HepG2 (cell line): ENCODE measurements at regions not wholly inside any gene's neighbourhood (a gene's known extent, or its start where the extent isn't known, plus 50 kb on each side); places are given as distances from the start of the nearest gene placed in this dataset.

Source experiments
- ATAC-seq: fragments of 200-7000 bp; cut with Tn5 transposase; 3 replicates; pipeline ENCODE4 v1.9.1; 2020; ENCODE audit warnings: mild to moderate bottlenecking, moderate library complexity
- BruUV-seq: library from RNA; stranded (reverse); fragments of 400-500 nt; replicated peaks from 2 replicates; lab custom pipeline; 2021; lab: Mats Ljungman, UMichigan
- CTCF ChIA-PET: fragments of 300-600 bp; formaldehyde crosslinking; extraction: SDS; loops from one replicate; lab custom pipeline; 2021; ENCODE audit warnings: low total read pairs, inconsistent platforms, low intra/inter-chr PET ratio; lab: Yijun Ruan, JAX
- POLR2A ChIA-PET: fragments of 350-600 bp; sonication (Branson Sonifier 250); formaldehyde crosslinking; loops from one replicate; lab custom pipeline; 2020; ENCODE audit warnings: antibody characterized with exemption, inconsistent platforms; lab: Yijun Ruan, JAX
- DNase-seq: peaks from one replicate; pipeline ENCODE4 v3.0.0-alpha.2; 2015; ENCODE audit warnings: low spot score
- FAIRE-seq: peaks from 3 replicates; lab custom pipeline; 2011; peaks lifted over from hg19 to GRCh38; lab: Jason Lieb, UNC
- H2AFZ ChIP-seq: one replicate; pipeline ENCODE4 v1.6.1; 2011; ENCODE audit warnings: low read length, inconsistent platforms
- H3K27ac ChIP-seq: fragments of 300-600 bp; 3 replicates; pipeline ENCODE4 v1.8.0; 2011; ENCODE audit warnings: mixed run types, mild to moderate bottlenecking, mixed read lengths, low read length, inconsistent platforms; ENCODE audit not compliant: insufficient read depth; ENCODE audit errors: extremely low read length
- H3K27me3 ChIP-seq, 2 experiments: fragments of 200-600 bp in 1 of 2; 2 replicates in 1 of 2; 3 replicates in 1 of 2; pipeline versions ENCODE4 v1.6.0 to v1.8.0; 2011; ENCODE audit warnings: low read length in 2 of 2, mild to moderate bottlenecking in 2 of 2, moderate library complexity in 2 of 2, inconsistent platforms in 1 of 2; ENCODE audit not compliant: insufficient read depth in 2 of 2, control insufficient read depth in 1 of 2
- H3K36me3 ChIP-seq, 2 experiments: fragments of 200-600 bp in 1 of 2; replicated peaks in 1 of 2; 2 replicates in 1 of 2; 3 replicates in 1 of 2; pipeline versions ENCODE4 v1.5.1 to v1.8.0; 2011; ENCODE audit warnings: low read length in 2 of 2, inconsistent platforms in 1 of 2; ENCODE audit not compliant: insufficient read depth in 2 of 2, control insufficient read depth in 1 of 2
- H3K4me1 ChIP-seq: 2 replicates; pipeline ENCODE4 v1.5.1; 2012; ENCODE audit warnings: low read length, inconsistent platforms; ENCODE audit not compliant: insufficient read depth
- H3K4me2 ChIP-seq: 2 replicates; pipeline ENCODE4 v1.6.0; 2011; ENCODE audit warnings: low read depth, low read length, inconsistent platforms
- H3K4me3 ChIP-seq, 3 experiments: fragments of 200-600 bp in 1 of 3; sonication (generic), shearing (Covaris generic) in 1 of 3; replicated peaks in 1 of 3; 2 replicates each; pipeline ENCODE4 v1.5.1; 2011 to 2016; ENCODE audit warnings: low read length in 3 of 3, inconsistent platforms in 2 of 3, low read depth in 2 of 3, mild to moderate bottlenecking in 2 of 3, control low read depth in 1 of 3, mixed read lengths in 1 of 3; ENCODE audit not compliant: insufficient read depth in 1 of 3
- H3K79me2 ChIP-seq: one replicate; pipeline ENCODE4 v1.6.1; 2011; ENCODE audit warnings: low read length, inconsistent platforms; ENCODE audit not compliant: insufficient read depth
- H3K9ac ChIP-seq: 2 replicates; pipeline ENCODE4 v1.6.0; 2011; ENCODE audit warnings: mild to moderate bottlenecking, low read depth, low read length, inconsistent platforms; ENCODE audit not compliant: insufficient read depth
- H3K9me3 ChIP-seq: 2 replicates; pipeline ENCODE4 v1.5.1; 2012; ENCODE audit warnings: mild to moderate bottlenecking, low read length
- H4K20me1 ChIP-seq: 2 replicates; pipeline ENCODE4 v1.6.0; 2011; ENCODE audit warnings: inconsistent platforms, mild to moderate bottlenecking, low read length, moderate library complexity; ENCODE audit not compliant: insufficient read depth
- ATF7 ChIP-seq, 2 experiments: fragments of 450-650 bp in 1 of 2; sonication (generic) in 1 of 2; formaldehyde crosslinking in 1 of 2; IDR thresholded peaks; 2 replicates each; pipeline versions ENCODE4 v1.4.0 to v1.6.1; 2016 to 2020; ENCODE audit warnings: antibody characterized with exemption in 1 of 2, mild to moderate bottlenecking in 1 of 2, missing genetic modification reagents in 1 of 2
- CAMTA2 ChIP-seq: sonication (generic); formaldehyde crosslinking; IDR thresholded peaks from 2 replicates; pipeline ENCODE4 v1.4.0; 2020; ENCODE audit warnings: mild to moderate bottlenecking, missing genetic modification reagents, borderline replicate concordance
- DMAP1 ChIP-seq: IDR thresholded peaks from 2 replicates; pipeline ENCODE4 v1.6.1; 2016
- EEA1 ChIP-seq: sonication (generic); formaldehyde crosslinking; IDR thresholded peaks from 2 replicates; pipeline ENCODE4 v1.5.1; 2020; ENCODE audit warnings: mild to moderate bottlenecking, missing genetic modification reagents, borderline replicate concordance
- MEF2D ChIP-seq: sonication (generic); formaldehyde crosslinking; IDR thresholded peaks from 2 replicates; pipeline ENCODE4 v1.5.1; 2020; ENCODE audit warnings: mild to moderate bottlenecking, missing genetic modification reagents
- ZFP36L2 ChIP-seq: sonication (generic); formaldehyde crosslinking; IDR thresholded peaks from 2 replicates; pipeline ENCODE4 v1.4.0; 2020; ENCODE audit warnings: missing genetic modification reagents
- ZNF337 ChIP-seq: sonication (generic); formaldehyde crosslinking; IDR thresholded peaks from 2 replicates; pipeline ENCODE4 v1.5.1; 2020; ENCODE audit warnings: missing genetic modification reagents, low read depth, mild to moderate bottlenecking, borderline replicate concordance
- ZNF644 ChIP-seq: IDR thresholded peaks from 2 replicates; pipeline ENCODE4 v1.6.1; 2016; ENCODE audit warnings: low read depth
- WGBS: methylation state at CpG from one replicate; pipeline ENCODE4 v1.1.6; 2017; ENCODE audit warnings: low lambda C conversion rate; 5-methylcytosine and 5-hydroxymethylcytosine counted together
- in situ Hi-C: cut with HindIII; loops from 2 replicates; pipeline ENCODE4 v1.10.0; 2017; ENCODE audit warnings: low pct_unique_long_range_greater_than_20kb; ENCODE audit not compliant: extremely low pct_ligation_motif_present
- intact Hi-C: fragments of 100-400 bp; cut with micrococcal nuclease; formaldehyde crosslinking; loops from one replicate; pipeline ENCODE4 v1.10.0; 2022; ENCODE audit not compliant: unreplicated experiment
- TF ChIP-seq, protein P1 (sequence below): sonication (generic); formaldehyde crosslinking; IDR thresholded peaks from 2 replicates; pipeline ENCODE4 v1.4.0; 2020; ENCODE audit warnings: mild to moderate bottlenecking, missing genetic modification reagents
- TF ChIP-seq, protein P2 (sequence below): IDR thresholded peaks from 2 replicates; pipeline ENCODE4 v1.6.1; 2018; ENCODE audit warnings: missing genetic modification reagents, mild to moderate bottlenecking, missing compliant biosample characterization
- TF ChIP-seq, protein P3 (sequence below): sonication (generic); formaldehyde crosslinking; IDR thresholded peaks from 2 replicates; pipeline ENCODE4 v1.5.0; 2020; ENCODE audit warnings: missing genetic modification reagents
- TF ChIP-seq, protein P4 (sequence below): sonication (generic); formaldehyde crosslinking; IDR thresholded peaks from 2 replicates; pipeline ENCODE4 v1.5.0; 2020; ENCODE audit warnings: missing genetic modification reagents, mild to moderate bottlenecking, borderline replicate concordance
- TF ChIP-seq, protein P5 (sequence below): IDR thresholded peaks from 2 replicates; pipeline ENCODE4 v1.6.1; 2016; ENCODE audit warnings: mild to moderate bottlenecking
- TF ChIP-seq, protein P6 (sequence below): conservative IDR thresholded peaks from 2 replicates; pipeline ENCODE4 v1.6.1; 2018; ENCODE audit warnings: missing genetic modification reagents

DNA sequence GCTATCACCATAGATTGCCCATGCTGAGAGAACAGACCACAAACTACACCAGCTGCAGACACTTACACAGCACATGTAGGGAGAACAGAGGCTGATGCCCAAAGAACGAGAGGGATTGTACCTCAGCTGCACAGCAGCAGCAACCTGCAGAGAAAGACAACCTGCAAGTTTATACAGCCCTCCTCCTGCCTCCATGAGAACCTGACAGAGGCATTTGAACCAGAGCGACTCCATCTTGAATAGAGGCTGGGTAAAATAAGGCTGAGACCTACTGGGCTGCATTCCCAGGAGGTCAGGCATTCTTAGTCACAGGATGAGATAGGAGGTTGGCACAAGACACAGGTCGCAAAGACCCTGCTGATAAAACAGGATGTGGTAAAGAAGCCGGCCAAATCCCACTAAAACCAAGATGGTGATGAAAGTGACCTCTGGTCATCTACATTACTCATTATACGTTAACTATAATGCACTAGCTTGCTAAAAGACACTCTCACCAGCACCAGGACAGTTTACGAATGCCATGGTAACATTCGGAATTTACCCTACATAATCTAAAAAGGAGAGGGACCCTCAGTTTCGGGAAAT, 262.4 kb upstream of the HMGA2 start:
- Histone ChIP-seq H3K79me2 (no peaks in the 10 kb centered on the region), H2AFZ (no peak overlapping the region), H4K20me1 (no peaks in the 10 kb centered on the region), H3K4me1 (0 out of 2 replicates have a peak, but pooled peaks cover 5% of the 10 kb centered on the region), H3K4me3 (no peak overlapping the region), H3K9me3 (no peaks in the 10 kb centered on the region), H3K27ac (no peak overlapping the region), H3K9ac (no peak overlapping the region), H3K4me2 (no peak overlapping the region), H3K27me3 (peaks cover 0 to 16% of the 10 kb centered on the region in 2 experiments; a peak in 2 of 5 replicates), H3K36me3 (no peaks in the 10 kb centered on the region)
- DNase-seq (no peak), FAIRE-seq (no peak), ATAC-seq (no peak)
- POLR2A ChIA-PET, result no interaction called here
- intact Hi-C loops, result no loop called here
- in situ Hi-C loops, result no loop called here
- CTCF ChIA-PET, result no interaction called here
- TF ChIP-seq ZNF644 (CRISPR knock-in tag) (no peak), ZFP36L2 (CRISPR knock-in tag) (no peak), ATF7 (IDR thresholded peaks at IDR 0.05) (no peak), ATF7 (CRISPR knock-in tag; IDR thresholded peaks at IDR 0.05) (no peak), ZNF337 (CRISPR knock-in tag) (no peak), DMAP1 (CRISPR knock-in tag) (no peak), MEF2D (CRISPR knock-in tag) (no peak), CAMTA2 (CRISPR knock-in tag) (no peak), EEA1 (CRISPR knock-in tag) (no peak)
- TF ChIP-seq, protein P1, sequence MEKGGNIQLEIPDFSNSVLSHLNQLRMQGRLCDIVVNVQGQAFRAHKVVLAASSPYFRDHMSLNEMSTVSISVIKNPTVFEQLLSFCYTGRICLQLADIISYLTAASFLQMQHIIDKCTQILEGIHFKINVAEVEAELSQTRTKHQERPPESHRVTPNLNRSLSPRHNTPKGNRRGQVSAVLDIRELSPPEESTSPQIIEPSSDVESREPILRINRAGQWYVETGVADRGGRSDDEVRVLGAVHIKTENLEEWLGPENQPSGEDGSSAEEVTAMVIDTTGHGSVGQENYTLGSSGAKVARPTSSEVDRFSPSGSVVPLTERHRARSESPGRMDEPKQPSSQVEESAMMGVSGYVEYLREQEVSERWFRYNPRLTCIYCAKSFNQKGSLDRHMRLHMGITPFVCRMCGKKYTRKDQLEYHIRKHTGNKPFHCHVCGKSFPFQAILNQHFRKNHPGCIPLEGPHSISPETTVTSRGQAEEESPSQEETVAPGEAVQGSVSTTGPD, result no peak
- TF ChIP-seq, protein P2, sequence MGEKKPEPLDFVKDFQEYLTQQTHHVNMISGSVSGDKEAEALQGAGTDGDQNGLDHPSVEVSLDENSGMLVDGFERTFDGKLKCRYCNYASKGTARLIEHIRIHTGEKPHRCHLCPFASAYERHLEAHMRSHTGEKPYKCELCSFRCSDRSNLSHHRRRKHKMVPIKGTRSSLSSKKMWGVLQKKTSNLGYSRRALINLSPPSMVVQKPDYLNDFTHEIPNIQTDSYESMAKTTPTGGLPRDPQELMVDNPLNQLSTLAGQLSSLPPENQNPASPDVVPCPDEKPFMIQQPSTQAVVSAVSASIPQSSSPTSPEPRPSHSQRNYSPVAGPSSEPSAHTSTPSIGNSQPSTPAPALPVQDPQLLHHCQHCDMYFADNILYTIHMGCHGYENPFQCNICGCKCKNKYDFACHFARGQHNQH, result no peak
- TF ChIP-seq, protein P3, sequence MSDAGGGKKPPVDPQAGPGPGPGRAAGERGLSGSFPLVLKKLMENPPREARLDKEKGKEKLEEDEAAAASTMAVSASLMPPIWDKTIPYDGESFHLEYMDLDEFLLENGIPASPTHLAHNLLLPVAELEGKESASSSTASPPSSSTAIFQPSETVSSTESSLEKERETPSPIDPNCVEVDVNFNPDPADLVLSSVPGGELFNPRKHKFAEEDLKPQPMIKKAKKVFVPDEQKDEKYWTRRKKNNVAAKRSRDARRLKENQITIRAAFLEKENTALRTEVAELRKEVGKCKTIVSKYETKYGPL (CRISPR knock-in tag), result no peak
- TF ChIP-seq, protein P4, sequence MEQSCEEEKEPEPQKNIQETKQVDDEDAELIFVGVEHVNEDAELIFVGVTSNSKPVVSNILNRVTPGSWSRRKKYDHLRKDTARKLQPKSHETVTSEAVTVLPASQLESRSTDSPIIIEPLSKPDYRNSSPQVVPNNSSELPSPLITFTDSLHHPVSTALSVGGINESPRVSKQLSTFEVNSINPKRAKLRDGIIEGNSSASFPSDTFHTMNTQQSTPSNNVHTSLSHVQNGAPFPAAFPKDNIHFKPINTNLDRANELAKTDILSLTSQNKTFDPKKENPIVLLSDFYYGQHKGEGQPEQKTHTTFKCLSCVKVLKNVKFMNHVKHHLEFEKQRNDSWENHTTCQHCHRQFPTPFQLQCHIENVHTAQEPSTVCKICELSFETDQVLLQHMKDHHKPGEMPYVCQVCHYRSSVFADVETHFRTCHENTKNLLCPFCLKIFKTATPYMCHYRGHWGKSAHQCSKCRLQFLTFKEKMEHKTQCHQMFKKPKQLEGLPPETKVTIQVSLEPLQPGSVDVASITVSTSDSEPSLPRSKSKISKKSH, result no peak
- TF ChIP-seq, protein P5, sequence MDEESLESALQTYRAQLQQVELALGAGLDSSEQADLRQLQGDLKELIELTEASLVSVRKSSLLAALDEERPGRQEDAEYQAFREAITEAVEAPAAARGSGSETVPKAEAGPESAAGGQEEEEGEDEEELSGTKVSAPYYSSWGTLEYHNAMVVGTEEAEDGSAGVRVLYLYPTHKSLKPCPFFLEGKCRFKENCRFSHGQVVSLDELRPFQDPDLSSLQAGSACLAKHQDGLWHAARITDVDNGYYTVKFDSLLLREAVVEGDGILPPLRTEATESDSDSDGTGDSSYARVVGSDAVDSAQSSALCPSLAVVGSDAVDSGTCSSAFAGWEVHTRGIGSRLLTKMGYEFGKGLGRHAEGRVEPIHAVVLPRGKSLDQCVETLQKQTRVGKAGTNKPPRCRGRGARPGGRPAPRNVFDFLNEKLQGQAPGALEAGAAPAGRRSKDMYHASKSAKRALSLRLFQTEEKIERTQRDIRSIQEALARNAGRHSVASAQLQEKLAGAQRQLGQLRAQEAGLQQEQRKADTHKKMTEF (CRISPR knock-in tag), result no peak
- TF ChIP-seq, protein P6, sequence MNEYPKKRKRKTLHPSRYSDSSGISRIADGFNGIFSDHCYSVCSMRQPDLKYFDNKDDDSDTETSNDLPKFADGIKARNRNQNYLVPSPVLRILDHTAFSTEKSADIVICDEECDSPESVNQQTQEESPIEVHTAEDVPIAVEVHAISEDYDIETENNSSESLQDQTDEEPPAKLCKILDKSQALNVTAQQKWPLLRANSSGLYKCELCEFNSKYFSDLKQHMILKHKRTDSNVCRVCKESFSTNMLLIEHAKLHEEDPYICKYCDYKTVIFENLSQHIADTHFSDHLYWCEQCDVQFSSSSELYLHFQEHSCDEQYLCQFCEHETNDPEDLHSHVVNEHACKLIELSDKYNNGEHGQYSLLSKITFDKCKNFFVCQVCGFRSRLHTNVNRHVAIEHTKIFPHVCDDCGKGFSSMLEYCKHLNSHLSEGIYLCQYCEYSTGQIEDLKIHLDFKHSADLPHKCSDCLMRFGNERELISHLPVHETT (CRISPR knock-in tag), result no peak
- BruUV-seq, result no TSS peak
- 14% methylated on average over 7 of the region's 8 CpGs for WGBS
